Fibroblast of villous mesenchyme (primary cell): ENCODE measurements at regions not wholly inside any gene's neighbourhood (a gene's known extent, or its start where the extent isn't known, plus 50 kb on each side); places are given as distances from the start of the nearest gene placed in this dataset.
A peak's percentile ranks its signal among the peaks of the same experiment; 100 is the strongest.

Experiments
- DNase-seq: peaks from one replicate; pipeline ENCODE4 v3.0.0-alpha.2; 2010; ENCODE audit warnings: low read depth
- H3K4me3 ChIP-seq: 2 replicates; pipeline ENCODE4 v1.5.1; 2011; ENCODE audit warnings: low read depth, mild to moderate bottlenecking, low read length
- CTCF ChIP-seq: IDR thresholded peaks from 2 replicates; pipeline ENCODE4 v1.5.1; 2012; ENCODE audit warnings: low read depth, mild to moderate bottlenecking, low read length; ENCODE audit not compliant: insufficient read depth

- TF ChIP-seq CTCF = no peak
- H3K4me3 ChIP-seq = no peak overlapping the region
- no peak for DNase-seq
Measured at GRCh38 chr2:196427986-196428634, 211.4 kb upstream of the CCDC150 start.

GRCh38 chr2:196431076-196431475, 208.4 kb upstream of the CCDC150 start:
- H3K4me3 ChIP-seq = no peak overlapping the region
- peak; percentile 5 for DNase-seq
- no peak for TF ChIP-seq CTCF

DNA sequence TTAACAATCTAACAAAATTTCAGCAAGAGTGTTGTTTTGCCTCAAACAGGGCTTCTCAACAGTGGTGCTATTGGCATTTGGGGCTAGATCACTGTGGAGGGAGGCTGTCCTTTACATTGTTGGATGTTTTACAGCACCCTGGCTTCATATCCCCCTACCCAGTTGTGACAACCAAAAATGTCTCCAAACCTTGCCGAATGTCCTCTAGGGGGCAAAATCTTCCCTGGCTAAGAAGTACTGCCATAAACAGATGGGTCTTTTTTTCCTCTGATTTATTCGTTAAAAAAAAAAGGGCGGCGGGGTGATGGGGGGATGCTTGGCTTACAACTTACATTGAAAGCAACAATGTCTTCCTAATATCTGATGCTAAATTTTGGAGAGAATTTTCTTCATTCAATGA, 207.6 kb upstream of the CCDC150 start:
- no peak overlapping the region for H3K4me3 ChIP-seq
- peak; percentile 19 for DNase-seq
- peak; percentile 58 for TF ChIP-seq CTCF

- no peak overlapping the region for H3K4me3 ChIP-seq
- DNase-seq = no peak
- no peak for TF ChIP-seq CTCF
Measured at GRCh38 chr2:196433116-196433515, 206.4 kb upstream of the CCDC150 start.

GRCh38 chr2:196434217-196434616, 205.3 kb upstream of the CCDC150 start:
- no peak for DNase-seq
- TF ChIP-seq CTCF = no peak
- no peak overlapping the region for H3K4me3 ChIP-seq

GRCh38 chr2:196435189-196435588, 204.3 kb upstream of the CCDC150 start:
- TF ChIP-seq CTCF = no peak
- H3K4me3 ChIP-seq = no peak overlapping the region
- DNase-seq = peak; percentile 31

DNA sequence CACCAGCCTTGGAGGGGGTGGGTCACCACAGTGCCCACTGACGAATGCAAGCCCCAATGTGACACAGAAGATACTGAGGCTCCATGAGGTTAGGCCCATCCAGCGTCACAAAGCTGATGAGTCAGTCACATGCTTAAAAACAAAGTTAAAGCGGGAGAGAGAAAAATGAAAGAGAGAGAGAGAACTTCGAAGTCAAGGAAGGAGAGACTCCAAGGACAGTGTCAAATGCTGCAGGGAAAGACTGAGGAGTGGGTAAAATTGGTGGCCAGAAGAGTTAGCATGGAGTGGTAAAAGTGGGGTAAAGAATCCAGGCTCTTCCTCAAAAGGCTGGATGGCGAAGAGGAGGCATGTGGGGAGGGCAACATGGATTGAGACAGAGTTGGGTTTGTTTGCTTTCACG, 201.9 kb upstream of the CCDC150 start:
- no peak for TF ChIP-seq CTCF
- DNase-seq = peak; percentile 13
- no peak overlapping the region for H3K4me3 ChIP-seq
